ENCODE measurements at regions not wholly inside any gene's neighbourhood (a gene's known extent, or its start where the extent isn't known, plus 50 kb on each side); places are given as distances from the start of the nearest gene placed in this dataset.

DNA sequence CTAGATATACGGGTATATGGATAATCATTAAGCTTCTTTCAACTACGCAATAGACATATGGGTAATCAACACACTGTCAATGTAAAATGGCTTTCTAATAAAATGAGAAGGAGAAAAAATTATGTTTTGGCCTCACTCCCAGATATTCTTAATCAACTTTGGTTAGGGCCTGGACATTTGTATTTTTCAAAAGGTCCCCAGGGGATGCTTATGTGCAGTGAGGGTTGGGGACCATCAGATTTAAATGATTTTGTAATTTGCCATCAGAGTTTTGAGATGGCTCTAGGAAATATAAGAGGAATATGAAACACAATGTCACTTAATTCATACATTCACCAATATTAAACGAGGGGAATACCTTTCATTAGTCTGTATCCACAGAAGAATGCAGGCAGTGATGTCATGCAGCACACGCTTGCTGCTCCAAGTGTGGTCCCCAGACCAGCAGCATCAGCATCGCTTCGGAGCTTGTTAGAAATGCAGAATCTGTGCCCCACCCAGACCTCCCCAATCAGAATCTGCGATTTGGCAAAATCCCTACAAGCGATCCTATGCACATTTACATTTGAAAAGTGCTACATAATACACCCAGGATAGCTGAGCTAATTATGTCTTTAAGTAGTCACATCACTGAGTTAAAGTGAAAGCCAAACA lies 75.1 kb downstream of the INHBA start:
- TF ChIP-seq, protein P1, sequence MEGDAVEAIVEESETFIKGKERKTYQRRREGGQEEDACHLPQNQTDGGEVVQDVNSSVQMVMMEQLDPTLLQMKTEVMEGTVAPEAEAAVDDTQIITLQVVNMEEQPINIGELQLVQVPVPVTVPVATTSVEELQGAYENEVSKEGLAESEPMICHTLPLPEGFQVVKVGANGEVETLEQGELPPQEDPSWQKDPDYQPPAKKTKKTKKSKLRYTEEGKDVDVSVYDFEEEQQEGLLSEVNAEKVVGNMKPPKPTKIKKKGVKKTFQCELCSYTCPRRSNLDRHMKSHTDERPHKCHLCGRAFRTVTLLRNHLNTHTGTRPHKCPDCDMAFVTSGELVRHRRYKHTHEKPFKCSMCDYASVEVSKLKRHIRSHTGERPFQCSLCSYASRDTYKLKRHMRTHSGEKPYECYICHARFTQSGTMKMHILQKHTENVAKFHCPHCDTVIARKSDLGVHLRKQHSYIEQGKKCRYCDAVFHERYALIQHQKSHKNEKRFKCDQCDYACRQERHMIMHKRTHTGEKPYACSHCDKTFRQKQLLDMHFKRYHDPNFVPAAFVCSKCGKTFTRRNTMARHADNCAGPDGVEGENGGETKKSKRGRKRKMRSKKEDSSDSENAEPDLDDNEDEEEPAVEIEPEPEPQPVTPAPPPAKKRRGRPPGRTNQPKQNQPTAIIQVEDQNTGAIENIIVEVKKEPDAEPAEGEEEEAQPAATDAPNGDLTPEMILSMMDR (IDR thresholded peaks at IDR 0.05) = no peak
- TF ChIP-seq POLR2A (IDR thresholded peaks at IDR 0.05) = no peak
